Nephron (organoid): ENCODE measurements at regions not wholly inside any gene's neighbourhood (a gene's known extent, or its start where the extent isn't known, plus 50 kb on each side); places are given as distances from the start of the nearest gene placed in this dataset.

Experiments used
- H3K27ac Mint-ChIP-seq, 3 experiments: 2 replicates each; pipeline ENCODE4 v1.8.0; 2020; ENCODE audit warnings: mixed read lengths in 3 of 3, mild to moderate bottlenecking in 2 of 3, moderate library complexity in 1 of 3
- H3K27me3 Mint-ChIP-seq: 2 replicates; pipeline ENCODE4 v1.8.0; 2021; ENCODE audit warnings: low read depth, mild to moderate bottlenecking, moderate library complexity, mixed read lengths
- H3K36me3 Mint-ChIP-seq: 2 replicates; pipeline ENCODE4 v1.8.0; 2020; ENCODE audit warnings: low read depth, mixed read lengths
- H3K4me1 Mint-ChIP-seq: 2 replicates; pipeline ENCODE4 v1.8.0; 2020; ENCODE audit warnings: mixed read lengths
- H3K4me3 Mint-ChIP-seq, 3 experiments: 2 replicates each; pipeline ENCODE4 v1.8.0; 2020; ENCODE audit warnings: mild to moderate bottlenecking in 3 of 3, mixed read lengths in 3 of 3, moderate library complexity in 2 of 3
- H3K9me3 Mint-ChIP-seq: 2 replicates; pipeline ENCODE4 v1.8.0; 2020; ENCODE audit warnings: mixed read lengths
- TF ChIP-seq, protein P1 (sequence below), 3 experiments: fragments of 200-600 bp; sonication (generic); IDR thresholded peaks; one replicate each; pipeline ENCODE4 v1.5.0; 2021; ENCODE audit warnings: antibody characterized with exemption in 3 of 3; ENCODE audit not compliant: unreplicated experiment in 3 of 3

GRCh38 chr4:22099896-22100295, 151.3 kb upstream of the KCNIP4 start:
- H3K36me3 Mint-ChIP-seq, result no peaks in the 10 kb centered on the region
- H3K9me3 Mint-ChIP-seq, result no peaks in the 10 kb centered on the region
- no peaks in the 10 kb centered on the region for H3K4me1 Mint-ChIP-seq
- no peaks in the 10 kb centered on the region for H3K27me3 Mint-ChIP-seq
- TF ChIP-seq, protein P1, sequence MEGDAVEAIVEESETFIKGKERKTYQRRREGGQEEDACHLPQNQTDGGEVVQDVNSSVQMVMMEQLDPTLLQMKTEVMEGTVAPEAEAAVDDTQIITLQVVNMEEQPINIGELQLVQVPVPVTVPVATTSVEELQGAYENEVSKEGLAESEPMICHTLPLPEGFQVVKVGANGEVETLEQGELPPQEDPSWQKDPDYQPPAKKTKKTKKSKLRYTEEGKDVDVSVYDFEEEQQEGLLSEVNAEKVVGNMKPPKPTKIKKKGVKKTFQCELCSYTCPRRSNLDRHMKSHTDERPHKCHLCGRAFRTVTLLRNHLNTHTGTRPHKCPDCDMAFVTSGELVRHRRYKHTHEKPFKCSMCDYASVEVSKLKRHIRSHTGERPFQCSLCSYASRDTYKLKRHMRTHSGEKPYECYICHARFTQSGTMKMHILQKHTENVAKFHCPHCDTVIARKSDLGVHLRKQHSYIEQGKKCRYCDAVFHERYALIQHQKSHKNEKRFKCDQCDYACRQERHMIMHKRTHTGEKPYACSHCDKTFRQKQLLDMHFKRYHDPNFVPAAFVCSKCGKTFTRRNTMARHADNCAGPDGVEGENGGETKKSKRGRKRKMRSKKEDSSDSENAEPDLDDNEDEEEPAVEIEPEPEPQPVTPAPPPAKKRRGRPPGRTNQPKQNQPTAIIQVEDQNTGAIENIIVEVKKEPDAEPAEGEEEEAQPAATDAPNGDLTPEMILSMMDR (IDR thresholded peaks at IDR 0.05; ENCODE audit: unreplicated experiment in 3 of 3), result no peak
- H3K27ac Mint-ChIP-seq, result no peak overlapping the region
- no peak overlapping the region for H3K4me3 Mint-ChIP-seq

- no peaks in the 10 kb centered on the region for H3K9me3 Mint-ChIP-seq
- no peak overlapping the region for H3K4me3 Mint-ChIP-seq
- H3K27ac Mint-ChIP-seq, result no peak overlapping the region
Measured at GRCh38 chr4:22097596-22097995, 149.0 kb upstream of the KCNIP4 start.

DNA sequence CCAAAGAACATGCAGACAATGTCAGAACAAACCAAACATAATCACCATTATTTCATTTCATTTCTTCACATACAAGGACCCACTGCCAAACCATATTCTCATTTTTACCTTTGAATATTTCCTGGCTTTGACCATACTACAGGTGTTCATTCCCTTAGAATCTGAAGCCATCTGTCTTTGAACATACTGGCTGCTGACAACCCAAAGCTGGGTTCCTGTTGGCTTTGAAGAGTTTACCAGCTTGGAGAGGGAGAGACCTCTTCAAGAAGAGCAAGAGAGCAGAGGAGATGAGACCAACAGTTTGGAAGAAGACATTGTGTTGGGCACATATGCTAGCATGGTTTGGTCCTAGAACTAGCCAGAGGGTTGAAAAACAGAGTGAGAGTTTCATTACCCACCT, 145.6 kb upstream of the KCNIP4 start:
- Mint-ChIP-seq H3K36me3 (no peaks in the 10 kb centered on the region), H3K4me3 (no peak overlapping the region), H3K4me1 (no peaks in the 10 kb centered on the region), H3K27me3 (no peaks in the 10 kb centered on the region), H3K27ac (no peak overlapping the region), H3K9me3 (no peaks in the 10 kb centered on the region)
- TF ChIP-seq, protein P1 (IDR thresholded peaks at IDR 0.05; ENCODE audit: unreplicated experiment in 3 of 3), result no peak

More at GRCh38 chr4:22097596-22097995, 149.0 kb upstream of the KCNIP4 start:
- H3K4me1 Mint-ChIP-seq, result no peaks in the 10 kb centered on the region
- no peaks in the 10 kb centered on the region for H3K36me3 Mint-ChIP-seq
- no peaks in the 10 kb centered on the region for H3K27me3 Mint-ChIP-seq
- TF ChIP-seq, protein P1 (IDR thresholded peaks at IDR 0.05; ENCODE audit: unreplicated experiment in 3 of 3), result no peak

DNA sequence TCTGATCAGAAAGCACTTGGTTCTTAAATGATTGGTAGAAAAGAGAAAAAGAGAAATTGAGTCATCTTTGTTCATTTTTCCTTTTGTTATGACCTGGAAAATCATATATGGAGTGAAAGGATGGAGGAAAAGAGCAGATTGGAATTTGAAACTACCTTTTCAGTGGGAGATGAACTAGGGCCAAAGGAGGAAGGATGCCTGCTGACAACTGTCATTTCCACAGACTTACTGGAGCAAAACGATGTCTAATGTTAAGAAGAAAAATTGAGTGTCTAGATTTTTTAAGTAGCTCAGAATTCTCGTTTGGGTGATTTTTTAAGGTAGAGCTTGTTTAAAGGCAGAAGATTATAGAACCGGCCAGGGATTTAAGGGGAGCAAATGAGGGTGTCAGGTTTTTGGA, 144.6 kb upstream of the KCNIP4 start:
- Mint-ChIP-seq H3K4me3 (no peak overlapping the region), H3K9me3 (no peaks in the 10 kb centered on the region), H3K4me1 (no peaks in the 10 kb centered on the region), H3K27ac (no peak overlapping the region), H3K36me3 (no peaks in the 10 kb centered on the region), H3K27me3 (no peaks in the 10 kb centered on the region)
- TF ChIP-seq, protein P1 (IDR thresholded peaks at IDR 0.05; ENCODE audit: unreplicated experiment in 3 of 3), result no peak

DNA sequence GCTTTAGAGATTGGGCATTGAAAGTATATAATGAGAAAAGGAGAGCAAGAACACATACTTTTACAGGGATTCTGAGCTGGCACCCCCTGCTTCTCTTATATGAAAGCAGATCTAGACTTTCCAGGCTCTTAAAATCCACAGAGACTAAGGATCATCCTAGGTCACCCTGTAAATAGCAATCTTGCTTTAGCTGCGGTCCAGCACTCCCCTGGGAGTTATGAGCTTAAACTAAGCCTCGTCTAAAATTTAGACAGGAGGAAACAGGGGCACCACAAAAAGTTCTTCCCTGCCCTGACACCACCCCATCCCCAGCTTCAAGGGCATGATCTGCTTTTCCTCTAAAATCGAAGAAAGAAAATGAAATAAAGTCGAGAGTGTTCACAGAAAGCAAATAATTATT, 143.3 kb upstream of the KCNIP4 start:
- Mint-ChIP-seq H3K4me3 (no peak overlapping the region), H3K9me3 (peaks cover 4% of the 10 kb centered on the region), H3K27me3 (no peaks in the 10 kb centered on the region), H3K4me1 (no peaks in the 10 kb centered on the region), H3K27ac (no peak overlapping the region), H3K36me3 (no peaks in the 10 kb centered on the region)
- TF ChIP-seq, protein P1 (IDR thresholded peaks at IDR 0.05; ENCODE audit: unreplicated experiment in 3 of 3), result no peak

DNA sequence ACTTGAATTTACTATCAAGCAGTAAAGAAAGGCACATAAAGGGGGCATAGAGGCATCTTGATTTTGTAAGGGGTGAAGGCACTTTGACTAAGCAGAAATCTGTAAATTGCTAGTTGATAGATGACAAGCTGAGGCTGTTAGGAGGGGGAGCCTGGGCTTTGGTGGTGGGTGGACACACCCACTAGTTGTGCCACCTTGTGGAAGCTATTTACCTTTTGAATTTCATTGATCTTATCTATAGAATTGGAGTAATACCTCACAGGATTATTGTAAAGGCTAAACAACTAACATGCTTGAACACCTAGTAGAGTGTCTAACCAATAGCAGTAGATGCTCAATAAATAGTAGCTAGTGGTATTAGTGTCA, 142.8 kb upstream of the KCNIP4 start:
- H3K4me1 Mint-ChIP-seq, result no peaks in the 10 kb centered on the region
- H3K27ac Mint-ChIP-seq, result no peak overlapping the region
- no peak overlapping the region for H3K4me3 Mint-ChIP-seq
- no peaks in the 10 kb centered on the region for H3K27me3 Mint-ChIP-seq
- peaks cover 7% of the 10 kb centered on the region for H3K9me3 Mint-ChIP-seq
- no peaks in the 10 kb centered on the region for H3K36me3 Mint-ChIP-seq
- TF ChIP-seq, protein P1 (IDR thresholded peaks at IDR 0.05; ENCODE audit: unreplicated experiment in 3 of 3), result no peak
